Gastroesophageal sphincter (tissue), 4 donors: ENCODE measurements at regions not wholly inside any gene's neighbourhood (a gene's known extent, or its start where the extent isn't known, plus 50 kb on each side); places are given as distances from the start of the nearest gene placed in this dataset.

Experiments
- ATAC-seq: fragments of 150-250 bp; one replicate; pipeline ENCODE4 v1.9.1; 2016; ENCODE audit warnings: mild to moderate bottlenecking, moderate library complexity
- H3K27ac ChIP-seq, 4 donors: fragments of 200-600 bp; sonication (generic) in 3 of 4; 1 replicate in 3 of 4; 2 replicates in 1 of 4; pipeline ENCODE4 v1.5.1; 2016 to 2019
- H3K27me3 ChIP-seq: fragments of 200-600 bp; sonication (generic); one replicate; pipeline ENCODE4 v1.5.1; 2019
- H3K36me3 ChIP-seq, 2 donors: fragments of 200-600 bp; sonication (generic); one replicate each; pipeline ENCODE4 v1.5.1; 2019; ENCODE audit warnings: control low read depth in 1 of 2
- H3K4me1 ChIP-seq, 3 donors: fragments of 200-600 bp; sonication (generic); 1 replicate in 2 of 3; 2 replicates in 1 of 3; pipeline ENCODE4 v1.5.1; 2016 to 2019; ENCODE audit warnings: control low read depth in 2 of 3
- H3K4me3 ChIP-seq, 2 donors: fragments of 200-600 bp; sonication (generic); one replicate each; pipeline ENCODE4 v1.5.1; 2019; ENCODE audit warnings: mild to moderate bottlenecking in 1 of 2, moderate library complexity in 1 of 2
- H3K9me3 ChIP-seq, 3 donors: fragments of 200-600 bp; sonication (generic); one replicate each; pipeline ENCODE4 v1.5.1; 2017 to 2019; ENCODE audit warnings: control low read depth in 2 of 3
- EP300 ChIP-seq: sonication (generic); formaldehyde crosslinking; IDR thresholded peaks from one replicate; pipeline ENCODE4 v1.6.1; 2017; ENCODE audit warnings: antibody characterized with exemption, mild to moderate bottlenecking
- POLR2A ChIP-seq, 2 donors: fragments of 450-650 bp; IDR thresholded peaks; one replicate each; pipeline ENCODE4 v1.6.1; 2017; ENCODE audit warnings: antibody characterized with exemption in 2 of 2, mild to moderate bottlenecking in 2 of 2, moderate library complexity in 1 of 2
- POLR2AphosphoS5 ChIP-seq: sonication (generic); formaldehyde crosslinking; IDR thresholded peaks from one replicate; pipeline ENCODE4 v1.6.1; 2017; ENCODE audit warnings: antibody characterized with exemption
- WGBS, 2 donors: methylation state at CpG; one replicate each; pipeline ENCODE4 v1.1.5; 2018; ENCODE audit warnings: low coverage in 1 of 2; 5-methylcytosine and 5-hydroxymethylcytosine counted together
- TF ChIP-seq, protein P1 (sequence below), 4 experiments: fragments of 200-600 bp in 2 of 4; fragments of 450-650 bp in 2 of 4; sonication (generic) in 1 of 4; IDR thresholded peaks; one replicate each; pipeline ENCODE4 v1.5.1; 2017 to 2019; ENCODE audit warnings: antibody characterized with exemption in 4 of 4, mild to moderate bottlenecking in 2 of 4, moderate library complexity in 2 of 4

DNA sequence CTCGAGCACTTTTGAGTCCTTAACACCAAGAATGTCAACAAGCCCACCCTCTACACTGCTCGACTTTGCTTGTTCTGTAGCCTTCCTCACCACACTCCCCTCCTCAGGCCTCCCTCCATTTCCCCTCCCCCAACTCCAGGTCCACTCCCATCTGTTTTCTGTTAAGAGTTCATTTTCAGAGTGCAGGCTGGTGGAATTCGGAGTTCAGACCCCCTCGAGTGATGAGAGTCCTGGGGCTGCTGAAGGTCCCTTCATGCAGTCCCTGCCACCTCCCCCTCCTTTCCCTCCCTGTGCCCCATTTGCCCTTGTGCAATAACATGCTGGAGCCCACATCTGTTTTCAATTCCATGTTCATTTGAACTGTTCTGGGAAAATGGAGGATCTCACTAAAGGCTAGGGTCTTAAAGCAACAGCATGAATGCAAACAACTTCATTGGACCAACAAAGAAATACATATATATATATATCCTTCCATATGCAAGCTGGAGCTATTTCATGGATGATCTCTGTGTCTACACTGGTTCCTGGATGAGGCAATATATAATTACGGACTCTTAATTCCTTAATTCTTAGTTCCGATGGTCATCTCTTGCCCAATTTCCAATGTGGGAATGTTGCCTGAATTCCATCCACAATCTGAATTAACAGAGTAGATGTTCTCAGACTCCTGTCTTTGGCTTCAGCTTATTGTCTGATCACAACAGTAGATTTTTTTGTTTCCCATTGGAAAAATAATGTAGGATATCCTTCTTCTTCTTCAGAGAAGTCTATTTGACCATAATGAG is 340.4 kb downstream of the ETS1 start:
- no peaks in the 10 kb centered on the region for H3K9me3 ChIP-seq

DNA sequence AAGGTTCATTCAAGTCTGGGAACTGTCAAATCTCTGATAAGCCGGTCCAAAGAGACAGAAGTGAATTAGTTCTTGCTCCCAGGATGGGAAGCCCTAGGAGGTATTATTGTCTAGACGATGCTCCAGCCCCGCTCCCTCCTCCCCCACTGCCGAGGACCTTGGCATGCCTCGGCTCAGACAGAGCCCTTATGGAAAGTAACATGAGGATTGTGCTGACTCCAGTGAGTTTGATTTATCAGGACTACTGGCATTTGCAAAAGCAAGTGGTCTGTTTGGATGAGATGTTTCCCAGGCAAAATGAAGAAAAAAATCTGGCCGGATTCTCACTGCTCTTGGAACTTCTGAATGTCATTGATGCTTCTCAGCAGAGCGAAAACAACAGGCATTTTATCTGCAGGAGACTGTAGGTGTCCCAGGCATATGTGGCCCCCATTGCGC is 341.0 kb downstream of the ETS1 start:
- ATAC-seq = peak; percentile 34
- TF ChIP-seq, protein P1, sequence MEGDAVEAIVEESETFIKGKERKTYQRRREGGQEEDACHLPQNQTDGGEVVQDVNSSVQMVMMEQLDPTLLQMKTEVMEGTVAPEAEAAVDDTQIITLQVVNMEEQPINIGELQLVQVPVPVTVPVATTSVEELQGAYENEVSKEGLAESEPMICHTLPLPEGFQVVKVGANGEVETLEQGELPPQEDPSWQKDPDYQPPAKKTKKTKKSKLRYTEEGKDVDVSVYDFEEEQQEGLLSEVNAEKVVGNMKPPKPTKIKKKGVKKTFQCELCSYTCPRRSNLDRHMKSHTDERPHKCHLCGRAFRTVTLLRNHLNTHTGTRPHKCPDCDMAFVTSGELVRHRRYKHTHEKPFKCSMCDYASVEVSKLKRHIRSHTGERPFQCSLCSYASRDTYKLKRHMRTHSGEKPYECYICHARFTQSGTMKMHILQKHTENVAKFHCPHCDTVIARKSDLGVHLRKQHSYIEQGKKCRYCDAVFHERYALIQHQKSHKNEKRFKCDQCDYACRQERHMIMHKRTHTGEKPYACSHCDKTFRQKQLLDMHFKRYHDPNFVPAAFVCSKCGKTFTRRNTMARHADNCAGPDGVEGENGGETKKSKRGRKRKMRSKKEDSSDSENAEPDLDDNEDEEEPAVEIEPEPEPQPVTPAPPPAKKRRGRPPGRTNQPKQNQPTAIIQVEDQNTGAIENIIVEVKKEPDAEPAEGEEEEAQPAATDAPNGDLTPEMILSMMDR (IDR thresholded peaks at IDR 0.05) = no peak
- TF ChIP-seq POLR2AphosphoS5 (no peak), EP300 (no peak), POLR2A (IDR thresholded peaks at IDR 0.05) (no peak)
- WGBS, 2 donors = 20 to 41% methylated on average over 2 to 7 of the region's 8 CpGs
- H3K9me3 ChIP-seq = no peaks in the 10 kb centered on the region
- H3K27ac ChIP-seq = no peak overlapping the region
- H3K4me3 ChIP-seq = no peak overlapping the region
- H3K4me1 ChIP-seq = no peaks in the 10 kb centered on the region
- no peaks in the 10 kb centered on the region for H3K36me3 ChIP-seq
- no peaks in the 10 kb centered on the region for H3K27me3 ChIP-seq

More for the DNA sequence above, 340.4 kb downstream of the ETS1 start:
- TF ChIP-seq POLR2AphosphoS5 (no peak), POLR2A (IDR thresholded peaks at IDR 0.05) (no peak), EP300 (no peak)
- TF ChIP-seq, protein P1 (IDR thresholded peaks at IDR 0.05) = no peak
- no peak overlapping the region for H3K4me3 ChIP-seq
- ATAC-seq = peak; percentile 57
- no peaks in the 10 kb centered on the region for H3K27me3 ChIP-seq
- WGBS, 2 donors = 45 to 54% methylated on average over 6 of the region's 6 CpGs
- no peaks in the 10 kb centered on the region for H3K36me3 ChIP-seq
- H3K4me1 ChIP-seq = no peaks in the 10 kb centered on the region
- no peak overlapping the region for H3K27ac ChIP-seq

DNA sequence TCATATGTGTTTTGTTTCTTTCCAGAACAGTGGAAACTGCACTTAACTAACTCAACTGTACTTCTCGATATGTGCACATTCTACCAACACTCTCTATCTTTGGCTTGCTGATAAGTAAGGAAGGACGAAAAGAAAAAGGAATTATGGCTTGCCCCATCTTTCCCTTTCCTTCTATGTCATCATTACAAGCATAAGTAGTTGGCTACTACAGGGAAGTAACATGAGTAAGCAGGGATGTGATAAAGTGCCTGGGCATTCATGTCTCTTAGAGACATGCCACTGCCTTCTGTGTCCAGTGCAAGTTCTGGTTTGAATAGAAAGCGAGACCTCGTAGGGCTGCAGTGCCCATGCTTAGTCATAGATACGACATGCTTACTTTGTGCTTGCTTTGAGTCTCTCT is 342.5 kb downstream of the ETS1 start:
- TF ChIP-seq, protein P1 (IDR thresholded peaks at IDR 0.05) = no peak
- TF ChIP-seq POLR2AphosphoS5 (no peak), EP300 (no peak), POLR2A (IDR thresholded peaks at IDR 0.05) (no peak)
- H3K27ac ChIP-seq = no peak overlapping the region
- H3K36me3 ChIP-seq = no peaks in the 10 kb centered on the region
- H3K4me3 ChIP-seq = no peak overlapping the region
- no peaks in the 10 kb centered on the region for H3K9me3 ChIP-seq
- H3K4me1 ChIP-seq = no peaks in the 10 kb centered on the region
- no peak for ATAC-seq
- no peaks in the 10 kb centered on the region for H3K27me3 ChIP-seq
- 84 to 91% methylated on average over 4 to 5 of the region's 5 CpGs for WGBS, 2 donors

DNA sequence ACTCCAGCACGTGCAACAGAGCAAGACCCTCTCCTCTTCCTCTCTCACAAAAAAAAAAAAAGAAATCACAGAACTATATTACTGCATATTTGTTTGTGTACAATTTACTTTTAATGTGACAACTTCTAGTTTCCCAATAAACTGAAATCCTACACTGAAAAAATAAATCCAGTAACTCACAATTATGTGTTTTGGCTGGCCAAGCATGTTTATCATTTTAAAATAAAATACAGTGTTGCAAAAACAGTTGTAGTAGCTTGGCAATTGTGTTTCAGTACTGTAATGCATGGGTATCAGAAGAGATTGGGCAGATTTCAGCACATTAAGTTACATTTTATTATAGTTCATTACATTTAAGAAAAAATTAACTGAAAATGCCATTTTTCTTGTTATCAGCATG is 344.9 kb downstream of the ETS1 start:
- Histone ChIP-seq H3K36me3 (no peaks in the 10 kb centered on the region), H3K27me3 (no peaks in the 10 kb centered on the region), H3K9me3 (no peaks in the 10 kb centered on the region), H3K4me3 (no peak overlapping the region), H3K27ac (no peak overlapping the region), H3K4me1 (no peaks in the 10 kb centered on the region)
- TF ChIP-seq EP300 (no peak), POLR2AphosphoS5 (no peak), POLR2A (IDR thresholded peaks at IDR 0.05) (no peak)
- TF ChIP-seq, protein P1 (IDR thresholded peaks at IDR 0.05) = no peak
- no CpG with 5 or more reads among the region's 1 CpG for WGBS, 2 donors
- ATAC-seq = no peak

DNA sequence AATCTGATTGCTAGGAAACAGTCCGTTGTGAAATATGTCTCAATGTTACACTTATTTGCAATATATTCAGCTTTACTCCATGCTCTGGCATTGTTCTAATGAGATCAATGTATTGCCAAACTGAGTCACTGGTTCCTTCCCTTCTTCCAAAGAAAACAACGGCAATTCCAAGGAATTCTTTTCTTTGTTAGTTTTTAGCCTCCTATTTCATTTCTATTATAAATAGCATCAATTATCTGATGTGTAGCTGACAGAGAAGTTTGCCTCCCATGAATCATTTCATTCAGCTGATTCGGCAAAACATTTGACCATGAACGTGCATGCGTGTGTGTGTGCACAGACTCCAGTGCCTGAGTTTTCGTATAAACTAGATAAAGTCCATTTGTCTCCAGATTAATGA is 346.8 kb downstream of the ETS1 start:
- no peak for TF ChIP-seq POLR2A (IDR thresholded peaks at IDR 0.05)
- Histone ChIP-seq H3K27me3 (no peaks in the 10 kb centered on the region), H3K36me3 (no peaks in the 10 kb centered on the region), H3K27ac (no peak overlapping the region), H3K9me3 (no peaks in the 10 kb centered on the region), H3K4me3 (no peak overlapping the region), H3K4me1 (peaks cover 0 to 12% (median 0%) of the 10 kb centered on the region in 3 donors)
- 32 to 37% methylated on average over 6 of the region's 6 CpGs for WGBS, 2 donors
- ATAC-seq = no peak
